GM23338 (cell line): ENCODE measurements at regions not wholly inside any gene's neighbourhood (a gene's known extent, or its start where the extent isn't known, plus 50 kb on each side); places are given as distances from the start of the nearest gene placed in this dataset.
"Not testable (repeated sequence)": the region's sequence is repeated elsewhere in the genome, so short reads cannot be mapped to it uniquely, and the experiment has no call there.

Experiments used
- EZH2 ChIP-seq: fragments of 200-600 bp; sonication (generic); IDR thresholded peaks from one replicate; pipeline ENCODE4 v1.8.0; 2017; ENCODE audit warnings: antibody characterized with exemption, mild to moderate bottlenecking, low read depth; ENCODE audit not compliant: unreplicated experiment
- EZH2phosphoT487 ChIP-seq: fragments of 200-600 bp; sonication (generic); IDR thresholded peaks from one replicate; pipeline ENCODE4 v1.8.1; 2018; ENCODE audit warnings: antibody characterized with exemption; ENCODE audit not compliant: unreplicated experiment
- ZNF114 ChIP-seq: fragments of 250-450 bp; sonication (Bioruptor Pico); IDR thresholded peaks from 2 replicates; pipeline ENCODE4 v1.5.0; 2020; ENCODE audit warnings: mild to moderate bottlenecking, moderate library complexity
- ZNF331 ChIP-seq: fragments of 250-450 bp; sonication (Bioruptor Pico); IDR thresholded peaks from 2 replicates; pipeline ENCODE4 v1.5.0; 2020; ENCODE audit warnings: low read depth, mild to moderate bottlenecking, moderate library complexity
- TF ChIP-seq, protein P1 (sequence below), 2 experiments: fragments of 200-600 bp in 1 of 2; sonication (generic) in 1 of 2; conservative IDR thresholded peaks; 2 replicates each; pipeline versions ENCODE4 v1.5.1 to v1.6.1; 2016 to 2017; ENCODE audit warnings: antibody characterized with exemption in 2 of 2, low read depth in 2 of 2, mild to moderate bottlenecking in 2 of 2, moderate library complexity in 1 of 2
- TF ChIP-seq, protein P2 (sequence below): IDR thresholded peaks from one replicate; pipeline ENCODE4 v1.6.1; 2018; ENCODE audit warnings: antibody characterized with exemption; ENCODE audit not compliant: unreplicated experiment
- TF ChIP-seq, protein P3 (sequence below): IDR thresholded peaks from 2 replicates; pipeline ENCODE4 v1.6.1; 2016; ENCODE audit warnings: antibody characterized with exemption

DNA sequence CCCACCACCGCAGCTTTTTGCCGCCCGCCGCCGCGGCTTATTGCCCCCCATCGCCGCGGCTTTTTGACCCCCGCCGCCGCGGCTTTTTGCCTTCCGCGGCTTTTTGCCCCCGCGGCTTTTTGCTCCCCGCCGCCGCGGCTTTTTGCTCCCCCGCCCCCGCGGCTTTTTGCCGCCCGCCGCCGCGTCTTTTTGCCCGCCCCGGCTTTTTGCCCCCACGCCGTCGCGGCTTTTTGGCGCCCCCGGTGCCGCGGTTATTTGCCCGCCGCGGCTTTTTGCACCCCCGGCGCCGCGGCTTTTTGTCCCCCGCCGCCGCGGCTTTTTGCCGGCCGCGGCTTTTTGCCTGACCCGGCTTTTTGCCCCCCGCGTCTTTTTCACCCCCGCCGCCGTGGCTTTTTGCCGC lies 3061.8 kb upstream of the TEKT4 start:
- TF ChIP-seq, protein P1, sequence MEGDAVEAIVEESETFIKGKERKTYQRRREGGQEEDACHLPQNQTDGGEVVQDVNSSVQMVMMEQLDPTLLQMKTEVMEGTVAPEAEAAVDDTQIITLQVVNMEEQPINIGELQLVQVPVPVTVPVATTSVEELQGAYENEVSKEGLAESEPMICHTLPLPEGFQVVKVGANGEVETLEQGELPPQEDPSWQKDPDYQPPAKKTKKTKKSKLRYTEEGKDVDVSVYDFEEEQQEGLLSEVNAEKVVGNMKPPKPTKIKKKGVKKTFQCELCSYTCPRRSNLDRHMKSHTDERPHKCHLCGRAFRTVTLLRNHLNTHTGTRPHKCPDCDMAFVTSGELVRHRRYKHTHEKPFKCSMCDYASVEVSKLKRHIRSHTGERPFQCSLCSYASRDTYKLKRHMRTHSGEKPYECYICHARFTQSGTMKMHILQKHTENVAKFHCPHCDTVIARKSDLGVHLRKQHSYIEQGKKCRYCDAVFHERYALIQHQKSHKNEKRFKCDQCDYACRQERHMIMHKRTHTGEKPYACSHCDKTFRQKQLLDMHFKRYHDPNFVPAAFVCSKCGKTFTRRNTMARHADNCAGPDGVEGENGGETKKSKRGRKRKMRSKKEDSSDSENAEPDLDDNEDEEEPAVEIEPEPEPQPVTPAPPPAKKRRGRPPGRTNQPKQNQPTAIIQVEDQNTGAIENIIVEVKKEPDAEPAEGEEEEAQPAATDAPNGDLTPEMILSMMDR (conservative IDR thresholded peaks at IDR 0.05; ENCODE audit: low read depth in 2 of 2): not testable (repeated sequence)
- TF ChIP-seq, protein P2, sequence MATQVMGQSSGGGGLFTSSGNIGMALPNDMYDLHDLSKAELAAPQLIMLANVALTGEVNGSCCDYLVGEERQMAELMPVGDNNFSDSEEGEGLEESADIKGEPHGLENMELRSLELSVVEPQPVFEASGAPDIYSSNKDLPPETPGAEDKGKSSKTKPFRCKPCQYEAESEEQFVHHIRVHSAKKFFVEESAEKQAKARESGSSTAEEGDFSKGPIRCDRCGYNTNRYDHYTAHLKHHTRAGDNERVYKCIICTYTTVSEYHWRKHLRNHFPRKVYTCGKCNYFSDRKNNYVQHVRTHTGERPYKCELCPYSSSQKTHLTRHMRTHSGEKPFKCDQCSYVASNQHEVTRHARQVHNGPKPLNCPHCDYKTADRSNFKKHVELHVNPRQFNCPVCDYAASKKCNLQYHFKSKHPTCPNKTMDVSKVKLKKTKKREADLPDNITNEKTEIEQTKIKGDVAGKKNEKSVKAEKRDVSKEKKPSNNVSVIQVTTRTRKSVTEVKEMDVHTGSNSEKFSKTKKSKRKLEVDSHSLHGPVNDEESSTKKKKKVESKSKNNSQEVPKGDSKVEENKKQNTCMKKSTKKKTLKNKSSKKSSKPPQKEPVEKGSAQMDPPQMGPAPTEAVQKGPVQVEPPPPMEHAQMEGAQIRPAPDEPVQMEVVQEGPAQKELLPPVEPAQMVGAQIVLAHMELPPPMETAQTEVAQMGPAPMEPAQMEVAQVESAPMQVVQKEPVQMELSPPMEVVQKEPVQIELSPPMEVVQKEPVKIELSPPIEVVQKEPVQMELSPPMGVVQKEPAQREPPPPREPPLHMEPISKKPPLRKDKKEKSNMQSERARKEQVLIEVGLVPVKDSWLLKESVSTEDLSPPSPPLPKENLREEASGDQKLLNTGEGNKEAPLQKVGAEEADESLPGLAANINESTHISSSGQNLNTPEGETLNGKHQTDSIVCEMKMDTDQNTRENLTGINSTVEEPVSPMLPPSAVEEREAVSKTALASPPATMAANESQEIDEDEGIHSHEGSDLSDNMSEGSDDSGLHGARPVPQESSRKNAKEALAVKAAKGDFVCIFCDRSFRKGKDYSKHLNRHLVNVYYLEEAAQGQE: not testable (repeated sequence)
- not testable (repeated sequence) for TF ChIP-seq EZH2; EZH2phosphoT487; ZNF331 (CRISPR knock-in tag); ZNF114 (CRISPR knock-in tag)
- TF ChIP-seq, protein P3, sequence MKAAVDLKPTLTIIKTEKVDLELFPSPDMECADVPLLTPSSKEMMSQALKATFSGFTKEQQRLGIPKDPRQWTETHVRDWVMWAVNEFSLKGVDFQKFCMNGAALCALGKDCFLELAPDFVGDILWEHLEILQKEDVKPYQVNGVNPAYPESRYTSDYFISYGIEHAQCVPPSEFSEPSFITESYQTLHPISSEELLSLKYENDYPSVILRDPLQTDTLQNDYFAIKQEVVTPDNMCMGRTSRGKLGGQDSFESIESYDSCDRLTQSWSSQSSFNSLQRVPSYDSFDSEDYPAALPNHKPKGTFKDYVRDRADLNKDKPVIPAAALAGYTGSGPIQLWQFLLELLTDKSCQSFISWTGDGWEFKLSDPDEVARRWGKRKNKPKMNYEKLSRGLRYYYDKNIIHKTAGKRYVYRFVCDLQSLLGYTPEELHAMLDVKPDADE: not testable (repeated sequence)
